CD4-positive, alpha-beta T cell treated with Interleukin-4 for 1 hour (primary cell): ENCODE measurements at regions not wholly inside any gene's neighbourhood (a gene's known extent, or its start where the extent isn't known, plus 50 kb on each side); places are given as distances from the start of the nearest gene placed in this dataset.
"Not testable (repeated sequence)": the region's sequence is repeated elsewhere in the genome, so short reads cannot be mapped to it uniquely, and the experiment has no call there.

ENCODE experiments used
- DNase-seq, 2 donors: peaks; one replicate each; pipeline ENCODE4 v3.0.0-alpha.2; 2020 to 2022

DNA sequence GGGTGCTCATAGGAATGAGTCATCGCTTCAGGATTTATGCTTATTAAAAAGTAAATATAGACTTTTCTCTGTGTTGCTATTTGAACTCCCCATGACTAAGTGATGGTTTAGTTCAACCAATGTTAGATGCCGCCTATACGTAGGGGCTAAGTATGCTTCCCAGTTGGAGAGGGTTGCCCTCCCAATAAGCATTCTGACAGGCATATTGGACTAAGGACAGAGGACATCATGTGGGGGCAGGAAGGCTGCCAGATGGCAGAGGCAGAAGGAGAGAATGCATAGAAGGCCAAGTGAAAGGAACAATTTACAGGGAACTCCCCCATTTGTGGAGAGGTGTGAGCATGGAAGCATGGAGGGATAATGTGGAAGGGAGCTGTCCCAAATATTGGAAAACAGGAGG is 318.4 kb upstream of the OBI1 start:
- no peak for DNase-seq

DNA sequence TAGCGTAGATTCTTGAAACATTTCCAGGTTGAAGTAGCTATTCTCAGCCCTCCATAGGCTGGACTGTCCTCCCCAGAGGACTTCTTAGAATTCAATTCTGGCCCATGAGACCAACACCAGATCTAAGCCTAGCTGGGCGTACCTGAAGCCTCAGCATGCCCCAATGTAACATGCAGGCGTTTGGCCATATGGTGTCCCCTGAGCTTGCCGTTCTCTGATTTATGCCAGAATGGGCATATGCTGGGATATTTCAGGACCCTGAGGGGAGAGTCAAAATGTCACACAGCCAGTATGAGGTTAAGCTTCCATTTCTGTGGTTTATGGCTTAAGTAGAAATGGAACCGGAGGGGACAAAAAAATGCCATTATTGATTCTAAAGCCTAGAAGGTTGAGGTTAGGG is 317.7 kb upstream of the OBI1 start:
- no peak for DNase-seq

DNA sequence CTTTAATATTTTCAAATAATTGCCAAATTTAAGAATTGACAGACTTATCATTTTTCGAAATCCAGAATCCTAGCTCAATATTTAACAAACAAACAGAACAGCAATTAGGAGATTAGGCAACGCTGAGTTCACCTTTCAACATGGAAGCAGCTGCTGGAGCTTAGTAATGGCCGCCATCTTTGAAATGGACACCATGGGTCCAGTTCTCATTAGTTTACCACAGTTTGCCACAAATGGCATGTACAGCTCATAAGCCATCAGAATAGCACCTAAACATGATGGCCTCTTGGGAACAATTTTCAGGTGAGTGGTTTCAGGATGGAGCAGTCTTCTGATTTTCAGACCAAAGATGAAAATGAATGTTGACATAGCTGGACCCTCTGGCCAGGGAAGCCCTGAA is 313.6 kb upstream of the OBI1 start:
- DNase-seq: no peak

DNA sequence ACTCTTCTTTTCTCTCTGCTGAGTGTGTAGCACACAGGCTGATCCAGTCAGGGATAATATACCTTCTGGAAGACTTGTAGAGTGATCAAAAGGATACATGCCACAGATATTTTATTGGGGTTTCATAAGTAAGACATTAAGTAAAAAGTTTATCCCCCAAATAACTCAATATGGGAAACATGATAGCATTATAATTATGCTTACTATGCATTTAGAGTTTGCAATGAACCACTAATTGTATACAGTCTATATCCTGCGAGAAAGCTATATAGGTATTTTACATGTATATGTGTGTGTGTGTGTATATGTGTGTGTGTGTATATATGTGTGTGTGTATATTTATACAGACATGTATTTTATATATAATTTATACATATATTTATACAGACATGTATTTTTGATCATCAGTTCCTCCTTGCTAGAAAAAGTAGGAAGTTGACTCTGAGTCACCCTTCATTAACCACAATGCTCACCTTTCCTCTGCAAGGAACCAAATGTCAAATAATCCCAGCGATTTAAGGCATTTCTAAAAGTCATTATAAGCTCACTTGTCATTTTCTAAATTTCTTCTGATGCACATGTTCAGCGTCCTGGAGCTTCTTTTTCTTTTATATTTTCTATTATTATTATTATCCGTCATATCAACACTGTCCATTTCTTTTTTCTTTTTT is 312.5 kb upstream of the OBI1 start:
- DNase-seq: no peak

DNA sequence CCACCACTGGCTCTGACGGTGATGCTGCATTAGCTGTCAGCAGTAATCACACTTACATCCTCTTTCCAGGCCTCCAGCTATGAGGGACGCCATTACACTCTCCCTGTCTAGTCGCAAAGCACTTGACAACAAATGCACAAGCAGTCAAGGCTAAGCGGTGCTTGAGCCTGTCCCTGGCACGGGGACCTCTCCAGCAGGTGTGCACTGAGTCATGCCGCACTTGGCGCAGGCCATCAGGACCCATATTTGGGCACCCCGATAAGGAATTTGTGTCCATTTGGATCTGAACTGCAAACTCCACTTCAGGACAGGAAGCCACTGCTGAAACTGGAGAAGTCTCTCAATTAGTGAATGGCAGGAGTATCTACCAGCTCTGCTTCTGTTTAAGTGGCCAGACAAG is 301.9 kb upstream of the OBI1 start:
- no peak for DNase-seq

DNA sequence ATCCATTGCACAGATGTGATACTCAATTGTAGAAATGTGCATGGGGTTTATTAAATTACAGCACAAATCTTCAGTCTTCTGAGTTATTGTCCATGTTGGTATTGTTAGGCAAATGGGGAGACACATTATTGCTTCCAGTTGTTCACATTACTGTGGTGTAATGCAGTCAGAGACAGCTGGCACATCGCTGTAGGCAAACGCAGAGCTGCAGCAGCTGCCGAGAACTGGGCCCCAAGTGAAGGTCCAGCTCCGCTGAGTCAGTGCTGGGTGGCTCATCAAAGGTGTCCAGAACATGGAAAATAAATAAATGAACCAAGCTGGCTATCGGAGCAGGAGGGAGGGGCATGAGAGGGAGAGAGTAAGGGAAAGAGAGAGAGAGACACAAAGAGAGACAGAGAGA is 299.1 kb upstream of the OBI1 start:
- DNase-seq: no peak

DNA sequence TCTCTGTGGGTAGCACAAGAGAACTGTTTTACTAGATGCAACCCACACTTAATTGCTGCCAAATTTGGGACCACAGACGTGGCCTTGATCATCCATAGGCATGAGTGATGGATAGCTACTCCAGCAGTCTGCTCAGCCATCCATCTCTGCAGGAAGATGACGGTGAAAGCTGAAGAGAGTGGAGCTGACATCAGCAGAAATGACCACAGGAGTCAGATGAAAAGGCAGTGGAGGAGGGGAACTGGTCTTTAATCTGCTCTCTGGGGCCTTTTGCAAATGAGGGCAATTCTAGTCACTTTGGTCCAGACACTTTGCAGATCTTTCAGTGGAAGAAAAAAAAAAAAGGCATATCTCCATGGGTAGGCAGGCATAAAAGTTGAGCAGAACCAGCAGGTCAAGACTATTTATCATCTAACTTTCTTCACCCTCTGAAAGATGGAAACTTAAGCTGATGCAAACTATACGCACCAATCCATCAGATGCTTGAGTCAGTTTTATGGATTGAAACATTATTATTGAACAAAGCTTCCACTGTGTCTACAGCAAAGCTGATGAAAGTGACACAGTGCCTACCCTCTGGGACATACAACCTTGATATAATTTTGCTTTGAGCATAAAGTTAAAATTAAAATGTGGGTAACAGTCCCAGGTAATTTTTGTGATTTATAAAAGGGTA is 281.6 kb upstream of the OBI1 start:
- no peak for DNase-seq

DNA sequence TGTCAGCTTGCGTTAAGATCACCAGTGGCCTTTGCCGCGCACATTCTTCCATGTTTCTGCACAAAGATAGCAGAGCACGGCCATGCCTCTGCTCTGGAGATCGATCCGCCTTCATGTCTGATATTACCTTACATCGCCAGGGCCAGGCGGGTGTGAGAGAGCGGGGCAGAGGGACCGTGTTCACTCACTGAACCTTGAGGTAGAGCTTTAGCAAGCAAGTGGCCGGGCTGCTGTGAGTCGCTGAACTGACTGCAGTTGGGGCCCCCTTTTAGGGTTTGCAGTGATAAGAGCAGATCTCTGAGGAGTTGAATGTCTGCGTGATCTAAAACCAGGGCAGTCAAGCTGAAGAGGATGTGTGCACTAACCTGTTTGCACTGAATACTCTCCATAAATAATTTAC is 275.4 kb upstream of the OBI1 start:
- no peak for DNase-seq

DNA sequence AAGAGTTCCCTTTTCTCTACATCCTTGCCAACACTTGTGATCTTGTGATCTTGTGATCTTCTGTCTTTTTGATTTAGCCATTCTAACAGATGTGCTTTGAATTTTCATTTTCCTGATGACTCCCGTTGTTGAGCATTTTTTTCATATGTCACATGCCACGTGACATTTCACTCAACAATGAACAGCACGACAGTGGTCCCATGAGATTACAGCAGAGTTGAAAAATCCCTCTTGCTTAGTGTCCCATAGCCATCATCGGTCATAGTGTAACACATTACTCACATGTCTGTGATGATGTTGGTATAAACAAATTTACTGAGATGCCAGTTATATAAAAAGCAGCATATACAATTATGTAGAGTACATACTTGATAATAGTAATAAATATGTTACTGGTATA is 256.1 kb upstream of the OBI1 start:
- DNase-seq: no peak

DNA sequence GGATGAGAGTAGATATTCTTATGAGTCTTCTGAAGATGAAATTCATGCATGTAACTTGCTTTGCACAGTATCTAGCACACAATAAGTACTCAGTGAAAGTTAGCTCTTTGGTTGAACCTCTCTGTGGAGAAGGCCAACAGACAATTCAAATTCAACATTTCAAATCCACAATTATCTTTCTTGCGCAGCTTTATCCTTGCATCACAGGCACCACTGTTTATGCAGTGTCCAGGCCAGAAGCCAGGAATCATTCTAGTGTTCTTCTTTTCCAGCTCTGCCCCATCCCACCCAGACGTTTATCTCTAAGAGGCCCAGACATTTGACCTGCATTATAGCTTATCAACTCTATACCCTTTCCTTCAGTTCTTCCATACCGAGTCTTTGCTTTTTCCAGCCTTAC is 254.7 kb upstream of the OBI1 start:
- no peak for DNase-seq

DNA sequence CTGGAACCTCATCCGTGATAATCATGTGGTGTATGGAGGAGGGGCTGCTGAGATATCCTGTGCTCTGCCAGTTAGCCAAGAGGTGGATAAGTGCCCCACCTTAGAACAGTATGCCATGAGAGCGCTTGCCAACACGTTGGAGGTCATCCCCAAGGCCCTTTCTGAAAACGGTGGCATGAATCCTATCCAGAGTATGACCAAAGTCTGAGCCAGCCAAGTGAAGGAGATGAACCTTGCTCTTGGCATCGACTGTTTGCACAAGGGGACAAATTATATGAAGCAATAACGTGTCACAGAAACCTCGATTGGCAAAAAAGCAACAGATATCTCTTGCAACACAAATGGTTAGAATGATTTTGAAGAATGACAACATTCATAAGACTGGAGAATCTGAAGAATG is 251.2 kb upstream of the OBI1 start:
- DNase-seq: no peak

DNA sequence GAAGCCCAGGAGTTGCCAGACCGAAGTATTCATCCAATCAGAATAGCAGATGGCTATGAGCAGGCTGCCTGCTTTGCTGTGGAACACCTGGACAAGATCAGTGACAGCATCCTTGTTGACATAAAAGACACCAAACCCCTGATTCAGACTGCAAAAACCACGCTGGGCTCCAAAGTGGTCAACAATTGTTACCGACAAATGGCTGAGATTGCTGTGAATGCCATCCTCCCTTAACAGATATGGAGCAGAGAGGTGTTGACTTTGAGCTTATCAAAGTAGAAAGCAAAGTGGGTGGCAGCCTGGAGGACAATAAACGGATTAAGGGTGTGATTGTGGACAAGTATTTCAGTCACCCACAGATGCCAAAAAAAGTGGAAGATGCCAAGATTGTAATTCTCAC is 250.3 kb upstream of the OBI1 start:
- DNase-seq: no peak

DNA sequence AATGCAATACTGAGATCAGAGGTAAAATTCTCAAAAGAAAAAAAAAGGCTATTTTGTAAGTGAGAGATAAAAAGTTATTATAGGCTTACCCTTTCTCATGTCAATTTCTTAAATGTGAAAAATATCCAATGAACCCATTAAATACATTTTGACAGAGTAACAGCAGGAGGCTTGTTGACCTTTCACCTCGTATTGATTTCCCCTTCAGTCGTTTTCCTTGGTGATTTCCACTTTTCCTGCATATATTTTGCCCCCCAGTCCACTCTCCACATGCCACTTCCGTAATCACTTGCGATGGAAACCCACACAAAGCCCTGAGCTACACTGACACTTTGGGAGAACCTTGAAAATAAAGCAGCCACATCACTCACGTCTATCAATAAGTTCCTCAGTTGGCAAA is 248.1 kb upstream of the OBI1 start:
- no peak for DNase-seq

DNA sequence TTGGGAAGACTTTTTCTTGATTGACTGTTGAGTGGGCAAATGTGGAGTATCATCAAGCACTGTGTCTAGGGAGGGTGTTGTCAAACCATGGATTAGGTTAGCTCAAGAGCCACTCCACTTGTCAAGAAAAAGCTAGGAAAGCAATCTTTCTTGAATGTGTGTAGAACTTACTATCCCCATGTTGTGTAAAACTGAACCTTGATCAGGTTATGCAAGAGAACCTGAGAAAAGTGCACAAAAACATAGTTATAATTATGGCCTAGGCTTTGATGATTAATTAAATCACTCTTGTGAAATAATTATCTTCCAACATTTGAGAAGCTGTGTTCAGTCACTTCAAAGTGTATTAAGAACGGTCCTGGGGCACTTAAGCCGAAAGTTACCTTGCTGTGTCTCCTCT is 238.2 kb upstream of the OBI1 start:
- DNase-seq: no peak

DNA sequence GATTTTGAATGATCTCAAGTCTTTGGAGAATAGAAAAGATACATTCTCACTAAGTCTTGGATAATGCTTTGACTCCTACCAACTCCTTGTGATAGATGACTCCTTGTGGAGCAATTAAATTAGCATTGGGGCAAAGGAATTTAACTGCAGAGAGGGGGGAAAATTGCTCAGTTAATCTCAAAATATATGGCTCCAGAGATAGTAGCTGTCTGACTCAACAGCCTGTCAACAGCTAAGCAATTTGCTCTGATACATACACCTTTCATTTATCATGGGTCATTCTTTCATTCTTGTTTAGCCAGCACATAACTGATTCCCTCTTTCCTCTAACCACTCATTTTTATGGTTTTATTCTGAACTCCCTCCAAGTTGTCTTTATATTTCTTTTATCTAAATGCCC is 225.6 kb upstream of the OBI1 start:
- DNase-seq: no peak

DNA sequence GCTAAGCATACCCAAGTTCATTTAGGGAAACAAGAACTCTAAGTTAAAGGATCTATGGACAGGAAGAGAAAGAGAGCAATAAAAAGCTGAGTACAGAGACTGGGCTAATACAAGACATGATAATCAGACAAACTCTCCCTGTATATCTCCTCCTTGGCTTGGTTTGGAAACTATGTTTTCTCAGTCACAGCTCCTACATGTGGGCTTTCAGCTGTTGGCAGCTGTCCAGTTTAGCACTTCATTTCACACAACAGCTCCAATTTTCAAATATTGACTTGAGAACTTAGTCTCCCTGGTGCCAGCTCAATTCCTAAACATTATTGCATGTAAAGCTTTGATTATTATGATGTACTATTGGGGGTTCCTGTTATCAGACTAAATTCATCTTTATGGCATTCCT is 222.8 kb upstream of the OBI1 start:
- DNase-seq: no peak

DNA sequence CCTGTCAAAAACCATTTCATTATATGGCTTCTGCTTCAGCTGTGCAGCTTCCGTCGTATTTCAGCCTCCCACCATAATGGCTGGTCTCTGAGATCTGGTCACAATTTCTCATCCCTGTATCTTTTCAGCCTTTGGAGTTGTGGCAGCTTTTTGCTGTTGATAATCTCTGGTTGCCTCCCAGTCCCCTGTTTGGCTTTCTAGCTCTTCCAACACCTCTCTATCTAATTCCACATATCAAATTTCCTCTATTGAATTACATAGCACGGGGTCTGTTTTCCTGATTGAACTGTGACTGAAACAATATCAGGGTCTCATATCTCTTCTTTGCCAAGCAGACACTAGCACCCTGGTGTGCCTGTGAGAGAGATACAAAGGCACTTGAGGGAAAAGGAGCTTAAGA is 222.1 kb upstream of the OBI1 start:
- no peak for DNase-seq

DNA sequence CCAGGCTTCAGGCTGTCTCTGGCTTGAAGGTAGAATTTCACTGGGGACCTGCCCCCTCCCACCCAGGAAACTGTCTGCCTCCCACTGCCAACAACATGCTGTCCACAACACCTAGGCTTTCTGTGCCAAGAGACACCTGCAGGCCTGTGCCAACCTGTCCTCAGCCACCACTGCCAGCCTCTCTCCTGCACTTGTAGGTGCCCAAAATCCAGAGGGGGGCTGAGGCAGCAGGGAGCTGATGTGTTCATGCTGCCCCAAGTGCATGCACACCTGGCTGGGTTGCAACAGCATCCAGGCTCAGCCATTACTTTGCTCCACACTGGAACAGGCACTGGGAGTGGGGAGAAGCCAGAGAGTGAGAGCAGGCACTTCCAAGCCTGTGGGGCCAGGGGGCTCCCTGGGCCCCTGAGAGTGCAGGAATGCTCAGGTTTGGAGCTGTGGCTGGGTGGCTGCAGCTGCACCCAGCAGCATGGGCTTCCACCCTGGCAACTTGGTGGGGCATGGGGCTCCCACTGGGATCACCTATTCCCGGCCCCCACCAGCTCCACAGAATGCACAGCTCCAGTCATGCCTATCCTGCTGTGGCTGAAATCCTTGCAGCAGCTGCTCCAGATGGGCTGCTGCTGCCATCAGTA is 218.1 kb upstream of the OBI1 start:
- no peak for DNase-seq

DNA sequence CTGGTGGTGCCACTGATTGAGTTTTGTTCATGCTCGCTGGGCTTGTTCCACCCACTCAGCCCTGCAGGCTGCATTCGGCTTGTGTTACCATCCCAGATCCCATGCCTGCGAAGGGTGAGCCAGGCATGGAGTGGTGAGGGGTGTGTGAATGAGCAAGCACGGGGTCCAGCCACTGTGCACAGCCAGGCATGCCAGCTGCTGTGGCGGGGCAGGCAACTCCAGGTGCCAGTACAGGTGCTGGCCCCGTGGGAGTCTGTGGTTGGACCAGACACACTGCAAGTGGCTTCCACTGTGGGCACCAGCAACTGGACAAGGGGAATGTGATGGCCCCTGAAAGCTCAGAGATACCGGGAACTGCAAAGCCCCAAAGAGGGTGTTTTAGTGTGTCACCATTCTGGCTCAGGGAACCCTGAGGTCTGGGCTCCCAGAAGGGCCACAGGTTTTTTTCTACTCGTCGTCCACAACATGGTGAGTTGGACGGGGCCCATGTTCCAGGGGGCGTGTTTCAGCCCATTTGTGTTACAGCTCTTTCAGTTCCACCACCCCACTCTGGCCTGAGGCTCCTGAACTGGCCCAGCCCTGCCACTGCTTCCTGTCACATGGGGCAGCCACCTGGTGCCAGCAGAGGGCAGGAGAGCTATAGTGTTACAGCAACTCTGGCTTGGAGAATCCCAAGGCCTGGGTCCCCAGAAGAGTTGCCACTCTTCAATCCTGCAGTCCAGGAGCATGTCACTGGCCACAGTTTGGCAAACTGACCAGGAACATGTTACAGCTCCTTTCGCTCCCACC is 217.0 kb upstream of the OBI1 start:
- DNase-seq: no peak

DNA sequence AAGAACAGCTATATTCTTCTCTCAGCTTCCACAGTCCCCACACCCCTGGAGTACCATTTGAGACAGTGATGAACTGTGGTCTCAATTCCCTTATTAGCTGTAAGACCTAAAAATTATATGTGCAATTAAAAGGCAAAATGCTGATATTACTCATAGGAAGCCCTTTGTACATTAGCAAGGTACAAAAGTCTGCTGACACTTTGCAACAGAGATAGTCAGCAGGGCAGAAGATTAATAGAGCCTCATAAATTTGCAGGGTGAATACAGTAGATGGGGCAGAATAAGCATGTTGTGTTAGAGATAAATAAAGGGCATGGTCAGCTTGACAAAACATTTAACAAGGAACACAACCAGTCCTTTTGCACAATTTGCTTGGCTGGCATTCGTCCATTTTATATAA is 210.0 kb upstream of the OBI1 start:
- no peak for DNase-seq

DNA sequence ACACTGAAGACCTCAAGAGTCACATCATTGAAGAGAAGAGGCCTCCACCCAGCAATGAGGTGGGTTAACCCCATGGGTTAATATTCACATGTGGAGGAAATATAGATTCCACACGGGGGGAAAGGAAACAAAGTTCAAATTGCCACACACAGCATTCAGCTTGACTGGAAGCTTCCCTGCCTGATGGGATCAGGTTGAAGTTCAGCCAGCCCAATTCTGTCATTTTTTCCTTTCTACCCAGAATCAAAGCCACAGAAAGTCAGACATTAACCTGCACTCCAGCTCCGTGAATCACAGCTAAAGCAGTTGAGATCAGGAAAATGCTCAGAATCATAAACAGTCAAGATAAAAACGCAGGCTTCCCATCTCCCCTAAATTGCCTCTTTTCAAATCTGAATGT is 208.7 kb upstream of the OBI1 start:
- DNase-seq: no peak

DNA sequence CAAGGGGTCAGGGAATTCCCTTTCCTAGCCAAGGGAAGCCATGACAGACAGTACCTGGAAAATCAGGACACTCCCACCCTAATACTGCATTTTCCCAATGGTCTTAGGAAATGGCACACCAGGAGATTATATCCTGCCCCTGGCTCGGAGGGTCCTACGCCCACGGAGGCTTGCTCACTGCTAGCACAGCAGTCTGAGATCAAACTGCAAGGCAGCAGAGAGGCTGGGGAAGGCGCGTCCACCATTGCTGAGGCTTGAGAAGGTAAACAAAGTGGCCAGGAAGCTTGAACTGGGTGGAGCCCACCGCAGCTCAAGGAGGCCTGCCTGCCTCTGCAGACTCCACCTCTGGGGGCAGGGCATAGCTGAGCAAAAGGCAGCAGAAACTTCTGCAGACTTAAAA is 207.1 kb upstream of the OBI1 start:
- not testable (repeated sequence) for DNase-seq

DNA sequence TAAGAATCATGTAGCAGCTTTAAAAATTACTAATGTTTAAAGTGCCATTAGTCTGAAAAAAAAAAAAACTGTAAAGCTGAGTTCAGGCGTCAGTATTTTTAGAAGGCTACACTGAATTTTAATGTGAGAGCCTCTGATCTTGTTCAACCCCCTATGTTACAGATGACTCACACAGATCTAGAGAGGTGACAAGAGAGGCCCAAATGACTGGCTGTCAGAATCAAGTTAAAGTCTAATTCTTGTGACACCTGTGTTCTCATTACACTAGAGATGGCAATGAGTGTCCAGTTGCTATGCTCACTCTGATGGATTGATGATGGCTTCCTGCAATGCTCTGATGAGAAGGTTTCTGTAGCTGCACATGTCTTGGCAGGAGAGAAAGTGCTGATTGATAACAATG is 203.5 kb upstream of the OBI1 start:
- DNase-seq: no peak

DNA sequence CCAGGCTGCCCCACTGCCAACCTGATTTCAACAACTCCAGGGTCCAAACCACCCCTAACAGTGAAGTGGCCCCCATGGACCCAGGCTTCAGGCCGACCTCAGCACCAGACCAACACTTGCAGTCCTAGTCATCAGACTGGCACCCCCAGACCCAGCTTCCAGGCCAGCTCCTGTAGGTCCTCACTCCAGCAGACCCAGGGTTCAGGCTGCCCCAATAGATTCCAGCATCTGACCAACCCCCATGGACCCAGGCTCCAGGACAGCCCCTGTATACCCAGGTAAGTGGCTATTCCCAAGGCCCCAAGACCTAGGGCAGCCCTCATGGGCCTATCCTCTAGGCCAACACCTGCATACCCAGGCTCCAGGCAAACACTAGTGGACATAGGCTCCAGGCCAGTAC is 193.8 kb upstream of the OBI1 start:
- DNase-seq: no peak
